Fibroblast of skin of back (primary cell): ENCODE measurements at regions not wholly inside any gene's neighbourhood (a gene's known extent, or its start where the extent isn't known, plus 50 kb on each side); places are given as distances from the start of the nearest gene placed in this dataset.
"Not testable (repeated sequence)": the region's sequence is repeated elsewhere in the genome, so short reads cannot be mapped to it uniquely, and the experiment has no call there.

Experiments
- DNase-seq: peaks from one replicate; pipeline ENCODE4 v3.0.0-alpha.2; 2013

DNA sequence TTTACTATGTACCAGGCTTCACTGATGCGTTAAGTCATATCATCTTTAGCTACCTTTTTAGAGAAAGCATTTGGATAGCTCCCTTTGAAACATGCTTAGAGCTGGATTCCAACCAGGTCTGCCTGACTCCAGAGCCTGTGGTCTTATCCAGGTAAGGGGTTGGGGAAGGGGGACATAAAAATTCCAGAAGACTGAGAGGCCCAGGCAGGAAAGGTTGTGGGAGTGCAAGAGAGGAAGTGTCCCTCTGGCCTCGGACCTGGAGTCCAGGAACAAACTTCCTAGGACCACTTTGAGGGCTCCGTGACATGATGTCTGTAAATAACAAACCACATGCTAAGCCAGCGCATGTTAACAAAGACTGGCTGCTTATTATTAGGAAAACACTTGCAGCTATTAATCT, 163.0 kb upstream of the KCNG1 start:
- no peak for DNase-seq

DNA sequence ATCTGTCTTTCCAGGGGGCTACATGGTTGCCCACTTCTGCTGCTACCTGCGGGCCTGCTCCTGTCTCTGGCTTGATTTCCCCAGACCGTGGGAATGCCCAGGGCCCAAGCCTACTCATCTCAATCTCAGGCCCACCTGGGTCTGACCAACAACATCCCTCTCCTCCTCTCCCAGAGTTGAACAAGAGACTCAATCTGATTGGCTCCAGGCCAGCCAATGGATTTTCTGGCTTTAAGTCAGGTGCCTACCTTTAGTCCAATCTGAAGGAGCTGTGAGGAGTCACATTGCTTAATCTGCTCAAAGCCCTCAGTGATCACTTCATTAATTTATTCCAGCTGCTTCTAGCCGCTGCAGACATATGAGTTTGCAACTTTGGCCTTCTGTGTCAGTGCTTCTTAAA, 162.4 kb upstream of the KCNG1 start:
- DNase-seq: no peak

DNA sequence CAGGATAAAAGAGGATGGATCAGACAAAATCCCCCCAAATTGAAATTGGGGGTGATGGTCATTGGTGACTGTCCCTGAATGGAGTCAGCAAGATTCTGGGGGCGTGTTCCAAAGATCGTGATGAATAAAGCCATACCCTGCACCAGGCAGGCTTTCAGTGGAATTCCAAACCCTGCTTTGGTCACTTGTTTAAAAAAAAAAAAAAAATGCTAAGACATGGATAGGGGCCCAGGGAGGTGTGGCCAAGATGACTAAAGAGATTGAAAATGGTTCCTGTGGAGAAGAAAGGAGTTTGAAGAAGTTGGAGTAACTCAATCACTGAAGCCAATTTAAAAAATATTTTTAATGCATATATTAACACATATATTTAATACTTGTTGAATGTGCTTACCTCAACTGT, 161.4 kb upstream of the KCNG1 start:
- DNase-seq: peak; percentile 36

DNA sequence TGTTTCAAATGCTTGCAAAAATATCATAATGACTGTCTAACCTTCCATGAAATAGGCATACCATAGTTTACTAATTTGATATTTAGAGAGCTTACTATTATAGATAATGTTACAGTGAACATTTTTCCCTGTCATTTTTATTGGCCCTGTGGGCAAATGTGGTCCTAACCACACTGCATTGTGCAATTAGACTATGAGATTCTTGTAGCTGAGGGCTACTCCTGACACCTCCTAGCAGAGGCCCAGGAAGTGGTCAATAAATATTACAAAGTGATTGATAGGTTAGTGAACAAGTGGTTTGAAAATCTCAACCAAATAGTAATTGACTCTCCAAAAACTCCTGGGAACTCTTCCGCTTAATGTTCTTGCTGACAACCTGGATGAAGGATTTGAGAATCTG, 160.5 kb upstream of the KCNG1 start:
- no peak for DNase-seq

DNA sequence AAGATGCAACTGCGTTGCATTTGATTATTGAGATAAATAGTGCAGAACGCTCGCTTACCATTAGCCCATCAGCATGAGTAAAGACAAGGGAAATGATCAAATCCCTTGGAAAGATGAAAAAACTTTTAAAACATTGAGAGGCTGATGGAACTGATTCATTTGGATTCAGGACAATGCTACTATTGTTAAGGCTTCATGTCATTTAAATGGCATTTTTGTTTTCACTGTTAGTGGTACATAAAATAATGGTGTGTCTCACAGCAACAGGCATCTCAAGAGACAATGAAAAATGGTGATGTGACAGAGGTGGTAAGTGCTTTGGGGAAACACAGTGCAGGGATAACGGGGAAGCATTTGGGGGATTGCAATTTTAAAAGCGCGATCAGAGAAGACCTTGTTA, 159.7 kb upstream of the KCNG1 start:
- DNase-seq: no peak

DNA sequence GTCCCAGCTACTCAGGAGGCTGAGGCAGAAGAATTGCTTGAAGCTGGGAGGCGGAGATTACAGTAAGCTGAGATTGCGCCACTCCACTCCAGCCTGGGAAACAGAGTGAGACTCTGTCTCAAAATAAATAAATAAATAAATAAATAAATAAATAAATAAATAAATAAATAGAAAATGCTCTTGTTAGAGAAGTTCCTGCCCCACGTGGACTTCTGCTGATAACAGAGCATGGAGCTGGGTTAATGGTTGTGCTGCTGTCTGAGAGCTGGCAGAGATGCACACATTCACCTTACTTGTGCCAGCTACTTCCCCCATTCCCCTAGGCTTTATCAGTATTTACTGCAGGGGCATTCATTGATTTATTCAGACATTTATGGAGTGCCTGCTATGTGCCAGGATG, 155.2 kb upstream of the KCNG1 start:
- DNase-seq: no peak

DNA sequence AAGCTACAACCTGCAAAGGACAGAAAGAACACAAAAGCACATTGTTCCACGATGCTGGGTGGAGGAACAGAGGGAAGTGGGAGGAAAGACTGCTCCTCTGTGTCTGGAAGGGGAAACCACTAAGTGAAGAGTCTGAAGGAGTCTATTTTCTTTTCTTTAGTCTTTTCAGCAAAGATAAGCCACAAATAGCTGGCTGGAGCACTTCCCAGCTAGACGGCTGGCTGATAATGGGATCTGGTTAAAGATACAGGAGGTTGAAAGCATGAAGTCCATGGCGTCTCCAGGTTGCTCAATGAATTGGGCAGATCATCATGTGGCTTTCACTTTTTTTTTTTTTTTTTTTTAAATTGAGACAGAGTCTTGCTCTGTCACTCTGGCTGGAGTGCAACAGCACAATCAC, 154.0 kb upstream of the KCNG1 start:
- no peak for DNase-seq

DNA sequence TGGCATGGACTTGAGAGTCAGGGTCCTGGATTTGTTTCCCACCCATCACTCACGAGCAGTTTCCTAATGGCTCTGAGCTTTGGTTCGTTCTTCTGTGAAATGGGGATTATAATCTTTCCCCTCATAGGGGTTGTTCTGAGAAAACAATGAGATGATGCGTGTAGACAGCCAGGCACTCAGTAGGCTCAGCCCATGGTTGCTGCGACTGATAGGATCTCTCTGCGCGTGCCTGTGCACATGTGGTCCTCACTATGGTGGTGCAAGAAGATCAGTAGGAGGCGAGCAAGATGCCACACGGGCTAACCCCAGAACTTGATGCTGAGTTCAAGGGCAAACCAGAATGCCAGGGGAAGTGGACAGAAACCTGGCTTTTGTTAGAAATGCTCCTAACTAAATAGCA, 153.5 kb upstream of the KCNG1 start:
- no peak for DNase-seq

DNA sequence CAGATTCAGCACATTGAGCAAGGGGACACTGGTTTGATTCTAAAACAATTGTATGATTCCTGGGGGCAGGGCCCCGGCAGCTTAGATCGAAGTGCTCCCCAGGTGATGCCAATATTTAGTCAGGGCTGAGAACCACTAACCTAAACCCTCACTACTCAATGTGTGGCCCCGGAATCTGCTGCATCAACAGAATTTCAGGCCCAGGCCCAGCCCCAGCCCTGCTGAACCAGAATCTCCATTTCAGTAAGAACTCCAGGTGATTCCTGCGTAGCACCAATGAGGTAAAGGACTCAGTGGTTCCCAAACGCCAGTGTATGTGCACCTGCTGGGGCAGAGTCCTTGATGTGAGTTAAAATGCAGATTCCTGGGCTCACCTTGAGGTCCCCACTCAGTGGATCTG, 152.8 kb upstream of the KCNG1 start:
- DNase-seq: no peak

DNA sequence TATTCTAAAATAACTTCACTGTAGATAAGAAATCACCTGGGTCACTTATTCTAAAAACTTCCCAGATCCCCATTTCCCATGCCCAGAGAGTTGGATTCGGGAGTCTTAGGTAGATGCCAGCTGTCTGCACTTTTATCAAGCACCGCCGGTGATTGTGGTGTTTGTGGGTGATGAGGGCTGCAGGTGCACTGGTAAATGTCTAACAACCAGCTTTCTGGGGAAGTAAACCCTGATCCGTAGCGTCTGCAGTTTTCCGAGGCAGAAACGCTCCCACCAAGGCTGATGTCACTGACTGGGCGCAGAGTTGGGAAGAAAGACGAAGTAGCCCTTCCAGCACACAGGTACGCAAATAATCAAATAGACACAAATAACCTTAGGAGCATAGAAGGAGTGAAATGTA, 152.2 kb upstream of the KCNG1 start:
- DNase-seq: no peak

DNA sequence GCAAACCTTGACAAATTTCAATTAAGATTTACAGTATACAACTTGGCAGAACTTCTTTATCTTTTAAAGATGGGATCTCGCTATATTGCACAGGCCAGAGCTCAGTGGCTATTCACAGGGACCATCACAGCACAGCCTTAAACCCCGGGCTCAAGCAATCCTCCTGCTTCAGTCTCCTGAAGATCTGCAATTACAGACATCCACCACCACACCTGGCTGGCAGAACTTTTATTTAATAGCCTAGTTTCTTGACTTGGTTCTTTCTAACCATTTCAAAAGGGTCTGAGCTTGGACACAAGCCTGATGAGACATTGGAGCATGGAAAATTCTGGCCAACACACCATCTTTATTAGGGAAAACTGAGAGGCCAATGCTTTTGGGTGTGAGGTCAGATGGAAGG, 151.6 kb upstream of the KCNG1 start:
- DNase-seq: no peak

DNA sequence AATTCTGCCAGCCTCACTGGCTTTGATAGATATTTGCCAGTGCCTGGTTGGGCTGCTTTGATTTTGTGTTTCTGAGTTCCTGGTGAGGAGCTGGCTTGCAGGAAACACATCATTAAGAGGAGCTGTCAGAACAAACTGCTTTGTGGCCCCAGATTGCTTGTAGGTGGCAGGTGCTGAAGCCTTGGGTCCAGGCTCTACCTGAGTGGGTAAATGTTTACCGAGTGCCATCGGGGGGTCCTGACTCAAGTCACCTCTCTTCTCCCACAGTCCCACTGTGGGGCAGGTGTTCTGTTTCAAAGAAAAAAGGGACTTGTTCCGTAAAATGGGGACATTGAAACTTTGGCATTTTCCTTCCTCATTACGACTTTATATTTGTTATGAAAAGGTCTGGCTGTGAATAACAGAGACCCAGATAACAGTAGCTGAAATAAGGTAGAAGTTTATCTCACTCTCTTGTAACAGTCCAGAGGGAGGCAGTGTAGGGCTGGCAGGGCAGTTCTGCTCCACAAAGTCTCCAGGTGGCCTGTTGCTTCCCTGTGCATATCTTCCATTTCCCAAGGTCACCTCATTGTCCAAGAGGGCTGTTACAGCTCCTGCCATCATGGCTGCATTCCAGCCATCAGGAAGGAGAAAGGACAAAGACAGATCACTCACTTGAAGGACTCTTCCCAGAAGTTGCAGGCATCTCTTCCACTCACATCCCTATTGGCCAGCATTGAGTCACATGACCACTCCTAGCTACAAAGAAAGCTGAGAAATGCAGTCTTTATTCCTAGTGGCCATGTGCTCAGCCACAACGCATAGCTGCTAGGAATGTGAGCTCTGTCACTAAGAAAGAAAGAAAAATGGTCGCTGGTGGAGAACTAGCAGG, 149.9 kb upstream of the KCNG1 start:
- DNase-seq: peak; percentile 14

DNA sequence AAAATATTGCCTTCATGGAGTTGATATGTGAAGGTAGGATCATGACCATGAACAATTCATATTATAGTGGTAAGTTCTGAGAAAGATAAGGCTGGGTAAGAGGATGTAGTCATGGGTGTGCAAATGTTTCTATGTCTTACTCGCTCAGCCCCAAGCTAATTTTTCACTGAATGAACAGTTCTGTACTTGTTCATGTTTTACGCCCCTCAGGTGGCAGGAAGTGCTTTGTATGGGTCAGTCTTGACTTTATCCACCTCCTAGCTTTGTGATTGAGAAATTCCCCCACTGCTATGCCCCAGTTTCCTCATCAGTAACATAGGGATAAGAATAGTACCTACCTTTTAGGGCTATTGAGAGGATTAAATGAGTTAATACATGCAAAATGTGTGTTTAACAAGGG, 148.2 kb upstream of the KCNG1 start:
- no peak for DNase-seq

DNA sequence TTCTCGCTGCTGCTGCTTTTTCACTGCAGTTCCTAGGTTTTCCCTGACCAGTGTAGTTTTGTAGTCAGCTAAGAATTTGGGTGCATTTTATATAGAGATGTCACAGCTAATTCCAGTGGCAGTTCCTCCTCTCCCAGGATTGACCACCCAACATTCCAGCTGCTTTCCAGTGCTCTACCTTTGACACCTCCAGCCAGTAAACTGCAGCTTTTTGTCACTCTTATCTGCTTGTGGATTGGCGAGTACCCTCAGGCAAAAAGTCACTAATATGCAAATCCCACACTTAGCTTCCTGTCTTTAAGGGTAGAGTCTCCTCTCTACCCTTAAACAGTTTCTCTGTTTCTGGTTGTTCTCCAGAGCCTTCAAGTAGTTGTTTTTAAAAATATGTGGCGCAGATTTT, 146.9 kb upstream of the KCNG1 start:
- DNase-seq: peak; percentile 28

DNA sequence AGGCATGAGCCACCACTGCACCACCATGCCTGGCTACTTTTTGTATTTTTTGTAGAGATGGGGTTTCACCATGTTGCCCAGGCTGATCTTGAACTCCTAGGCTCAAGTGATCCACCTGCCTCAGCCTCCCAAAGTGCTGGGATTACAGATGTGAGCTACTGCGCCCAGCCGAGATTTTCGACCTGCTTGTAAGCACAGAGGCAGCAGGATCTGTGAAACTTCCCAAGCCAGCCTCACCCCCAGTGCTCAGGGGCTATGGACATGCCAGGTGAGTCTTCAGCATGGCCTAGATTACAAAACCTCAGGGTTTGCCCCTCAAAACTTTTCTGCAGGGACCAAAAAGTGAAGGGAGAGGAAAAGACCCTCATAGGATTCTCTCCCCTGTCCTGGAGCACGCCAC, 145.0 kb upstream of the KCNG1 start:
- DNase-seq: not testable (repeated sequence)

DNA sequence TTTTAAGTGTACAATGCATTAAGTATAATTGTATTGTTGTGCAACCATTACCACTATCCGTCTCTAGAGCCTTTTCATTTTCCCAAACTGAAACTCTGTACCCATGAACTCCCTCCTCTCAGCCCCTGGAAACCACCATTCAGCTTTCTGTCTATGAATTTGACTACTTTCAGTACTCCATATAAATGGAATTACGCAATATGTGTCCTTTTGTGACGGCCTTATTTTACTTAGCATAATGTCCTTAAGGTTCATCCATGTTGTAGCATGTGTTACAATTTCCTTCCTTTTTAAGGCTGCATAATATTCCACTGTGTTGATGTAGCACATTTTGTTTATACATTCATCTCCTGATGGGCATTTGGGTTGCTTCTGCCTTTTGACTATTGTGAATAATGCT, 143.6 kb upstream of the KCNG1 start:
- DNase-seq: no peak

DNA sequence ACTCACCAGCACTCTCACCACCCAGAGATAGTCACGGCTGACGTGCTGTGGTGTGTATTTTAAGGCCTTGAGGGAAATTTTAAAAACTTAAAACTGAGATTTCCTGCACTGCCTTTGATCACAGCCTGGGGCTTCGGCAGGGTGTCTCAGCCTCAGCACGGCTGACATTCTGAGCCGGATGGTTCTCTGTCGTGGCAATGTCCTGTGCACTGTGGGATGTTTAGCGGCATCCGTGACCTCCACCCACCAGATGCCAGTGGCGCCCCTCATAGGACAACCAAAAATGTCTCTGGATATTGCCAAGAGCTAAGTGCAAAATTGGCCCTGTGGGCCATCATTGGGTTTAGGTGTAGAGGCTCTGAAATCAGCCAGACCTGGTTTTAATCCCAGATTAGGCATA, 142.2 kb upstream of the KCNG1 start:
- DNase-seq: no peak

DNA sequence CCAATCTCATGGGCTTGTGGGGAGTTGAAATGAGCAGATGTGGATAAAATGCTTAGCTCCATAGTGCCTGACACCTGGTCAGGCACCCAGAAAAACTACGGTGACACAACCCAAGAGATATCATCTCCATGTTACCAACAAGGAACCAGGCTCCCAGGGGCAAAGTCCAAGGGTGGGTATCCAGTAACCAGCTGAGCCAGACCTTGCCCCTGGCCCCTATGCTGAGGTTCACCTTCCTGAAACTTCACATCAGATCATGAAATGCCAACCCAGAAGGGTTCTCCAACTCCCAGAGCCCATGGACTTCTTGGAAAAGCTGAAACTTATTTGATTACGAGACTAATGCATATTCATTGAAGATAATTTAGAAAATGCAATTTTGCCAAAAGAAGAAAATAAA, 141.8 kb upstream of the KCNG1 start:
- DNase-seq: no peak

DNA sequence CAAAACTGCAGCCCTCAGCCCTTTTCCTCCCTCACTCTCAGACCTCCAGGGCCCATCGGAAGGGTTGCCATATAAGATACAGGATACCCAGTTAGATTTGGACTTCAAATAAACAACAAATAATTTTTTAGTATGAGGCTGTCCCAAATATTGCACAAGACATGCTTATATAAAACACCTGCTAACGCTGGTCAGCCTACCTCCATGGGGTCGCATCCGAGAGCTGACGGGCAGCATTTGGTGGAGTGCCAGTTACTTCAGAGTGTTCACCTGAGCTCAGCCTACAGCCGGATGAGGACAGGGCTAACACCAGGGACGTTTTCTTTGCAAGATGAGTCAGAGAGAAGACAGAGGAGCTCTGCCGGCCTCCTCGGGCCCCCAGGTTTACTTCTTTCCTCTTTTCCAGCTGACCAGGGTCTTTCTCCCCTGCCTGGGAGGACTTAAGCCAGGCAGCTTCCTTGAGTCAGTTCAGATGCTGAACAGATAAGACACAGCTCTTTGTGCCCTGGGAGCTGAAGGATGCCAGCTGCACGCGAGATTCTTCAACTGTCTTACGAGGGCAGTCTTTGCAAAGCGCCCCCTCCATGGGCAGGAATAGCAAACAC, 141.2 kb upstream of the KCNG1 start:
- DNase-seq: no peak

DNA sequence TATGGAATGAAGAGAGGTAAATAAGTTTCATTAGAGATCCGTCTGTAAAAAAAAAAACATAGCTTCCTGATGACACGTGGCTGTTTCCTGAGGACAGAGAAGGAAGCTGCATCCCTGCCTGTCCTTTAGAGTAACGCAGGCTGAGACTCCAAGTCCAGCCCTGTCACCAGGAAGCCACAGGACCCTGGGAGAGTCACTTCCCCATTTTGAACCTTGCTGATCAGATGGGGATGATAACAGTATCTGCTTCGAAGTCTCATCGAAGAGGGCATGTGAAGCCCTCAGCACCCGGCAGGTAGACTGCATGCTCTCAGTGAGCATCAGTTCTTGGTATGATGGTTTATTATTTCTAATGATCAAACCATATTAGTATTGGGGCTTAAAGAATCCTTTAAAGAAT, 139.1 kb upstream of the KCNG1 start:
- DNase-seq: no peak

DNA sequence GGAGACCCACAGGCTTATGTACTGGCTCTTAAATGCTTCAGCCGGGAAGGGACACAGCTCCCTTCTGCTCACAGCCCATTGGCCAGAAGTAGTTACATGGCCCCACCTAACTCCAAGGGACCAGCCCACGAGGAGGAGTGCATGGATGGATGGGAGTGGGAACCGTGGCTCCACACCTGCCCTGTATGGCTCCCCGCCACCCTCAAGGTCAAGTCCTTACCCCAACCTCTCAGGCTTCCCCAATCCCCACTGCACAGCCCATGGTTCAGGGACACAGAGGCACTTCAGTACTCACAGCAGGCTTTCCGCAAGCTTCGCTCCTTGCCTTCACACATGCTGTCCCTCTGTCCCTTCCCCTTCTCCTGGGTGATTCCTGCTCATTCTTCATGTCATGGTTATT, 137.9 kb upstream of the KCNG1 start:
- no peak for DNase-seq

DNA sequence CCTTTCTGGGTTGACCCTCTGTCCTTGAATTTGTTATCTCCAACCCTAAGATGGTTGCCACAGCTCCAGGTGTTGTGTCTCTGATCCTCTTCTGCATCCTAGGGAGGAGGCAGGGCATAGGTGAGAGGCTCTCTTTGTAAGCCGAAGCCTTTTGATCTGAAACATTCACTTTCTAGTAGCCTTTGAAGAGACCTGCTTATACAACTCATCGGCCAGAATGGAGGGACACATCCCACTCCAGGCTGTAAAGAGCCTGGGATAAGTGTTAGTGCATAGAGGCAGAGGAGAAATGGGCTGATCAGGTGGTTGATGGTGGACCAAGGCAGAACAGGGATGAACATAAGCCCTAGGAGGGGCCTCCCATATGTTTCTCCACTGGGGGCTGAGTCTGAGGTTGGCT, 137.1 kb upstream of the KCNG1 start:
- no peak for DNase-seq

DNA sequence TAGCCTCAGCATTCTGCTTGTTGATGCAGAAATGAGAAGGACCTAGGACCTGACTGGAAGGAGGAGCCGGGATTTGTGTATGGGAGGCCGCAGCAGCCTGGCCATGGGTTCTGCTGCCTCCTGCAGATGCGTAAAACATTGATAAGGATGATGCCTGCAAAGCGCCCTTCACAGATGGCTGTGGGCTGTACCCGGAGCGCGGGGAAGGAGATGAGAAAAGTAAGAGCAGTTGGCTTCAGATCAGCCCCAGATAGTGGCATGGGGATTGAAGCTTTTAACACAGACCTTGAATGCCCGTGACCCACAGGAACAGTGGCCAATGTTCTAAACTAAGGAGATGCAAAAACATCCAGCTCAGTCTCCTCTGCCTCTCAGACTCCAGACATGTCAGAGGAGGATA, 136.4 kb upstream of the KCNG1 start:
- DNase-seq: no peak

DNA sequence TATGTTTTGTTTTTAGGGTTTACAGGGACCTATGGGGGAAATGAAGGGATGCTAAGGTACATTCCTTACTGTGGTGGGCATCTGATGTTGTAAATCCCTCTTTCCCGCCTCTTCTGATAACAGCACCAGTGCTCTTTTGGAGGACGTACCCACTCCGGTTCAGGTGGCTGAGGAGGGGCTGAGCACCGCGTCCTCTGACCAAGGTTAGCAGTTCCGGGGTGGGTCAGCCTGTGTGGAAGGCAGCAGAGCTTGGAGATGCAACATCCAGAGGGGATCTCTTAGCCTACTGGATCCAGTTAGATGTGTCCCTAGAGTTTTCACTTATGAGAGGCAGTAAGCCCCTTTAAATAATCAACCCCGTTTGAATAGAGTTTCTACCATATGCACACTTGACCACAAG, 135.3 kb upstream of the KCNG1 start:
- no peak for DNase-seq
